ENCODE measurements at regions not wholly inside any gene's neighbourhood (a gene's known extent, or its start where the extent isn't known, plus 50 kb on each side); places are given as distances from the start of the nearest gene placed in this dataset.

- BruUV-seq (replicated peaks) = no TSS peak
- CTCF ChIA-PET = no interaction called here
These were observed 230.7 kb downstream of the ZNF516 start for GRCh38 chr18:76264198-76264875.

DNA sequence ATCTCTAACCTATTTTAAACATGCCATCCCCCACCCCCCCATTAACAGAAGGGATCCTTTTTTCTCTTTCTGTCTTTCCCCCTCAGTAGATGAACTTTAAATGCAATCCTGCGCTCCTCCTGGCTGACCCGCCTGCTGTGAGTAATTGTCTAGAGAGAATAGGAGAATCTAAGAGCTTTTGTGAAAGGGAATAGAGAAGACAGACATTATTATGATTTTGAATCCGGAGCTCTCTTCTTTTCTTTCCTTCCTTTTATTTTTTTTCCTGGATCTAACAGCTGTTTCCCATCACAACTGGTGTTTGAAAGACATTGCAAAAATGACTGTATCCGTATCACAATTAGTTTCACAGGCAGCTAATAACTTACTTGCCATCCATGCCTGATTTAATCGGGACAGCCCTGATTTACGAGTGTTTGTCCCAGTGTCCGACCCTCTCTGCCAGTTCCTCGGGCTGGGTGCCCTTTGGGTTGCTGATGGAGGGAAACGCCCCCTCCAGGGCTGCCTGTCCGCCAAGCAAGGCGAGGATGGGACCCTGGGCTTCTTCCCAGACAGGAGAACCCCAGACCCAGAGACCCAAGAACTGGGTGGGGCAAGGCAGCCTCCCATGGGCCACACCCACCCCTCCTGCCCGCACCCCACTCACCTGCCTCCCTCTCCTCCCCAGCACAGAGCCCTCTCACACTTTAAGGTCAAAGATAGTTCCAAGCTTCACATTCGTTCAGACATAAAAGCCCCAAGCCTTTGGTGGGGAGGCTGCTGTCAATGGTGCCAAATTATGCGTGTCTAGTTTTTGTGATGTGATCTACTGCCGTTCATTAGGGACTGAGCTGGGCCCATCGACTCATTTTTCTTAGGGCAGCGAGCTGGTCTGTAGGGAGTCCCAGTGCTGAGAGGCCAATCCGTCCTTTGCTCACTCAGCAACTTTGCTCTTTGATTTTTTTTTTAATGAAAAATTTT is 231.7 kb downstream of the ZNF516 start:
- CTCF ChIA-PET = no interaction called here

More at GRCh38 chr18:76264198-76264875, 230.7 kb downstream of the ZNF516 start:
- no peak for DNase-seq
- no peak; the same call in 1 of the 2 replicates for TF ChIP-seq EZH2 (IDR thresholded peaks at IDR 0.05; ENCODE audit: low read depth)
- TF ChIP-seq, protein P1, sequence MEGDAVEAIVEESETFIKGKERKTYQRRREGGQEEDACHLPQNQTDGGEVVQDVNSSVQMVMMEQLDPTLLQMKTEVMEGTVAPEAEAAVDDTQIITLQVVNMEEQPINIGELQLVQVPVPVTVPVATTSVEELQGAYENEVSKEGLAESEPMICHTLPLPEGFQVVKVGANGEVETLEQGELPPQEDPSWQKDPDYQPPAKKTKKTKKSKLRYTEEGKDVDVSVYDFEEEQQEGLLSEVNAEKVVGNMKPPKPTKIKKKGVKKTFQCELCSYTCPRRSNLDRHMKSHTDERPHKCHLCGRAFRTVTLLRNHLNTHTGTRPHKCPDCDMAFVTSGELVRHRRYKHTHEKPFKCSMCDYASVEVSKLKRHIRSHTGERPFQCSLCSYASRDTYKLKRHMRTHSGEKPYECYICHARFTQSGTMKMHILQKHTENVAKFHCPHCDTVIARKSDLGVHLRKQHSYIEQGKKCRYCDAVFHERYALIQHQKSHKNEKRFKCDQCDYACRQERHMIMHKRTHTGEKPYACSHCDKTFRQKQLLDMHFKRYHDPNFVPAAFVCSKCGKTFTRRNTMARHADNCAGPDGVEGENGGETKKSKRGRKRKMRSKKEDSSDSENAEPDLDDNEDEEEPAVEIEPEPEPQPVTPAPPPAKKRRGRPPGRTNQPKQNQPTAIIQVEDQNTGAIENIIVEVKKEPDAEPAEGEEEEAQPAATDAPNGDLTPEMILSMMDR (conservative IDR thresholded peaks at IDR 0.05) = no peak
- H3K27me3 ChIP-seq (ENCODE audit: insufficient read depth, low read depth) = peaks cover 83% of the 10 kb centered on the region
- H4K20me1 ChIP-seq (ENCODE audit: insufficient read depth) = no peaks in the 10 kb centered on the region; the same call in 1 of the 2 replicates
- no peak overlapping the region for H3K27ac ChIP-seq
- H3K4me1 ChIP-seq (replicated peaks; ENCODE audit: insufficient read depth) = no peaks in the 10 kb centered on the region
- H3K4me3 ChIP-seq = no peak overlapping the region
- no peaks in the 10 kb centered on the region for H3K79me2 ChIP-seq (ENCODE audit: low read depth)
- POLR2A ChIA-PET (ENCODE audit: unreplicated experiment) = no interaction called here
- H3K36me3 ChIP-seq (ENCODE audit: low read depth) = no peaks in the 10 kb centered on the region
- no peaks in the 10 kb centered on the region; the same call in 1 of the 2 replicates for H3K9me3 ChIP-seq (ENCODE audit: insufficient read depth, low read depth)
- no peak overlapping the region for H3K4me2 ChIP-seq
- H3K9me2 ChIP-seq (ENCODE audit: insufficient read depth) = no peaks in the 10 kb centered on the region
- intact Hi-C loops (cut with micrococcal nuclease; ENCODE audit: unreplicated experiment) = no loop called here
- H2AFZ ChIP-seq = no peak overlapping the region
- no peaks in the 10 kb centered on the region for H3F3A ChIP-seq (ENCODE audit: insufficient read depth, low read depth)

GRCh38 chr18:76260941-76261472 is 234.0 kb downstream of the ZNF516 start:
- Histone ChIP-seq H3K4me3 (no peak overlapping the region), H3K9me3 (ENCODE audit: insufficient read depth, low read depth) (no peaks in the 10 kb centered on the region), H4K20me1 (ENCODE audit: insufficient read depth) (no peaks in the 10 kb centered on the region), H3F3A (ENCODE audit: insufficient read depth, low read depth) (no peaks in the 10 kb centered on the region), H3K27me3 (ENCODE audit: insufficient read depth, low read depth) (peaks cover 86% of the 10 kb centered on the region), H3K36me3 (ENCODE audit: low read depth) (no peaks in the 10 kb centered on the region), H2AFZ (no peak overlapping the region), H3K79me2 (ENCODE audit: low read depth) (no peaks in the 10 kb centered on the region), H3K4me2 (no peak overlapping the region), H3K27ac (no peak overlapping the region), H3K9me2 (ENCODE audit: insufficient read depth) (no peaks in the 10 kb centered on the region), H3K4me1 (replicated peaks; ENCODE audit: insufficient read depth) (no peaks in the 10 kb centered on the region)
- DNase-seq = no peak
- intact Hi-C loops (cut with micrococcal nuclease; ENCODE audit: unreplicated experiment) = no loop called here
- BruUV-seq (replicated peaks) = no TSS peak
- CTCF ChIA-PET = no interaction called here
- POLR2A ChIA-PET (ENCODE audit: unreplicated experiment) = no interaction called here
- no peak for TF ChIP-seq EZH2 (IDR thresholded peaks at IDR 0.05; ENCODE audit: low read depth)
- TF ChIP-seq, protein P1 (conservative IDR thresholded peaks at IDR 0.05) = no peak

More for the DNA sequence above, 231.7 kb downstream of the ZNF516 start:
- no peak for DNase-seq
- no peaks in the 10 kb centered on the region for H3K4me1 ChIP-seq (replicated peaks; ENCODE audit: insufficient read depth)
- H3K36me3 ChIP-seq (ENCODE audit: low read depth) = no peaks in the 10 kb centered on the region
- H3K27ac ChIP-seq = no peak overlapping the region
- H3K4me3 ChIP-seq = no peak overlapping the region
- H3K27me3 ChIP-seq (ENCODE audit: insufficient read depth, low read depth) = peaks cover 86% of the 10 kb centered on the region
- no peaks in the 10 kb centered on the region; the same call in 1 of the 2 replicates for H3K9me3 ChIP-seq (ENCODE audit: insufficient read depth, low read depth)
- H3K9me2 ChIP-seq (ENCODE audit: insufficient read depth) = no peaks in the 10 kb centered on the region
- no peaks in the 10 kb centered on the region for H4K20me1 ChIP-seq (ENCODE audit: insufficient read depth)
- no peaks in the 10 kb centered on the region for H3F3A ChIP-seq (ENCODE audit: insufficient read depth, low read depth)
- intact Hi-C loops (cut with micrococcal nuclease; ENCODE audit: unreplicated experiment) = no loop called here
- H2AFZ ChIP-seq = no peak overlapping the region
- H3K79me2 ChIP-seq (ENCODE audit: low read depth) = no peaks in the 10 kb centered on the region
- no peak for TF ChIP-seq EZH2 (IDR thresholded peaks at IDR 0.05; ENCODE audit: low read depth)
- TF ChIP-seq, protein P1 (conservative IDR thresholded peaks at IDR 0.05) = no peak
- H3K4me2 ChIP-seq = no peak overlapping the region
- BruUV-seq (replicated peaks) = no TSS peak
- POLR2A ChIA-PET (ENCODE audit: unreplicated experiment) = interaction anchor here (0.7 kb wide), 1 partner anchor 1866 kb away, joined by 24 read pairs; no protein-coding TSS in a partner anchor
